ENCODE measurements at regions not wholly inside any gene's neighbourhood (a gene's known extent, or its start where the extent isn't known, plus 50 kb on each side); places are given as distances from the start of the nearest gene placed in this dataset.

DNA sequence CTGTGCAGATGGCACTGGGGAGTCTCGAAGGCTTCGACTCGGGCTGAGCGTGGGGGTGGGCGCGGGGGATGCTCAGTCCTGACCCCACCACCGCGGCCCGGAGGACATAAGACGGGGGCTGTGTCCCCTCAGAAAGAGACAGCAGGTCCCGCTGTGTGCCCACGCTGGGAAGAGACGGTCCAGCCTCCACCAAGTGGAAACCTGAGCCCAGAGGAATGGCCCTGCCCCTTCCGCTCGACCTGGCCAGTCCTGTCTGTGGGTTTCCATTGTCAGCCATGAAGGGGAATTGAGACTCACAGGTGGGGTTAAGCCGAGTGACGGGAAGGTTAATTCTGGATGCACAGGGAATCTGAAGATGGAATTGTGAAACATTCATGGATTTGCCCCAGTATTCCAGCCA lies 442.7 kb downstream of the PREX1 start:
- TF ChIP-seq CTCF (IDR thresholded peaks at IDR 0.05; ENCODE audit: insufficient read depth, missing control alignments) = no peak
- DNase-seq (ENCODE audit: insufficient read length, low spot score) (no peak), FAIRE-seq (no peak)

DNA sequence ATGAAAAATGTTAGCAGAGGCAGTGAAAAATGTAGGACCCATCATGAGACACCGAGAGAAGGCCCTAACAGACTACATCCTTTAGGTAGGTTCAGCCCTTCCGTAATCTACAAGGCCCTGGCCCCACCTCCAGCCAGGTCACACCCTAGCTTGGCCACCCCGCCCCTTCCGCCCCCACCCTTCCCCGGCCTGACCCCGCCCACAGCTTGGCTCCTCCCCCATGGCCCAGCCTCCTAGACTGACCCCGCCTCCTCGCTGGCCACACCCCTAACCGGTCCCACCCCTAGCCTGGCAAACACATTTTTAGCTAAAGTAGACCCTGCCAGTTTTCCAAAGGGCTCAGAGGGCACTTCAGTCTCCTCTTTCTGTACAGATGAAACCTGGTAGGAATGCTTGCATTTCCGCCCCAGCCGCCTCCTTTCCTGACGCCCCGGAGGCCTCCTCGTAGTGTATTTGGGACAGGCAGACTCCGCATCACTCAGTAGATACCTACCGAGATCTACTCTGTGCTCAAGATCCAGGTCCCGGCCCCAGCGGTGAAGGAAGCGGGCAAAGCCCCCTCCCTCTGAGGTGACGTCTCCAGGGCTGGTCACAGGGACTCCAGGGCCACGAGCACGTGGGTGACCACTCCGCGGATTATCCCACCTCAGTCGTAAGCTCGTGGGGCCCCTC lies 443.5 kb downstream of the PREX1 start:
- DNase-seq (ENCODE audit: insufficient read length, low spot score) = no peak
- no peak for TF ChIP-seq CTCF (IDR thresholded peaks at IDR 0.05; ENCODE audit: insufficient read depth, missing control alignments)
- no peak for FAIRE-seq

DNA sequence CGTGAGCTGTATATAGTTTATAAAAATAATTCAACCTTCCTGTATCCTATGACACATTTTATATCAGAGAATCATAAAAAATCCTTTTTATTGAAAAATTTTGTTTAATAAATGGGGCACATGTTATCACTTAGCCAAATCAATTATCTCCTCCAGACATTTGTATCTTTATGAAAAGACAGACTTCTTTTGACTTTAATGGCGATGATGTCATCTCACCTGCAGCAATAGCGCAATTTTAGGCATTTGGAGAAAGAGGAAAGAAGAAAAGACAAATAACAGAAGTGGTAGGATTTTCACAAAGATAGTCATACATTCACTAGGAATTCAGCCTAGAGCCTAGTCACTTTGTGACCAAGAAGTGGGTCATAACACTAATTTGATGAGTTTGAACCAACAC lies 444.5 kb downstream of the PREX1 start:
- no peak for TF ChIP-seq CTCF (IDR thresholded peaks at IDR 0.05; ENCODE audit: insufficient read depth, missing control alignments)
- DNase-seq (ENCODE audit: insufficient read length, low spot score) = no peak
- no peak for FAIRE-seq

- no peak for FAIRE-seq
- TF ChIP-seq CTCF (IDR thresholded peaks at IDR 0.05; ENCODE audit: insufficient read depth, missing control alignments) = no peak
- no peak for DNase-seq (ENCODE audit: insufficient read length, low spot score)
These were observed 445.5 kb downstream of the PREX1 start for GRCh38 chr20:48382304-48382703.

DNA sequence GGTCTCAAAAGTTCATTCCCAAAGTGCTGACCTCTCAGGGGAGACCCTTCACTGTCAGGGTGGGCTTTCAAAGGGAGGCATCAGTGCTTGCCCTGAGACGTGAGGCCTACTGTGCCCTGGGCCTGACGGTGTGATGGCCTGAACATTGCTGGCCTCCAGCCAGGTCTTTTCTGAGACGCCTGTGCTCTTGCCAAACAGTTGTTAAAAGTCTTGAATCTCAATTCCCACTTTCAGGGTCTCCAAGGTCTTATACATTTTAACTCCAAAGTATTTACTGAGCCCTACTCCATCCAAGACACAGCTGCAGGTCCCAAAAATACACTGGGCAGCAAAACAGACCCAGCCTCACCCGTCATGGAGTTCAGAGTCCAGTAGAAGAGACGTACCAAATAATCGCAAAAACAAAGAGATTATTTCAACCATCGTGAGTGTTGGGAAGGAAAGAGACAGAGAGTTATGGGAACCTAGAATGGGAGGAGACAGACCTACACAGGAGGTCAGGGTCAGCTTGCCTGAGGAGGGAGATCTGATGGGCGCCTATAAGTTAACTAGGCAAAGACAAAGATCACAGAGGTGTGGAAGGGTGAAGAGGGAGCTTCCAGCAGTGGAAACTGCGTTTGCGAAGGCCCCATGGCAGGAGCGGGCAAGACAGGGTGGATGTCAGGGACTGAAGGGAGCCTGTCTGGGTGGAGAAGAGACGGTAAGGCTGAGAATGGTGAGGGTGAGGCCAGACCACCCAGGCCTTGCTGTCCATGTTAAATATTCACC lies 446.3 kb downstream of the PREX1 start:
- DNase-seq (ENCODE audit: insufficient read length, low spot score) = no peak

DNA sequence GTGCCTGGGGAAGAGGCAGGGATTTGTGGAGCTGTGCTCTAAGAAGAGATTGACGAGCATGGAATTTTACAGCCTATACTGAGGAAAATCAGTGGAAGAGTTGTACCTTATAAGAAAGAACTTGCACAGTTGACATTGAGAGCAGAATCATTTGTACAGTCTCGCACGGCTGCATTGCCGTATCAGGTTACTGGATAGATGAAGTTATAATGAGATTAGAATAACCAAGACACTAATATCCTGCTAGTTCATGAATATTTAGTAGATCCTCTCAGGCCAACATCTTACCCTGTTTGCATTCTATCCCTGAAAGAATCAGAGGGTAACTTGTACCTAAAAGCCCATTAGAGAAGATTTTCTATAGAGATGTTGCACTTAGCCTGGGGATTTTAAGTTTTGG lies 447.1 kb downstream of the PREX1 start:
- no peak for TF ChIP-seq CTCF (IDR thresholded peaks at IDR 0.05; ENCODE audit: insufficient read depth, missing control alignments)
- no peak for FAIRE-seq
- DNase-seq (ENCODE audit: insufficient read length, low spot score) = no peak

More for the DNA sequence above, 446.3 kb downstream of the PREX1 start:
- no peak for FAIRE-seq
- no peak for TF ChIP-seq CTCF (IDR thresholded peaks at IDR 0.05; ENCODE audit: insufficient read depth, missing control alignments)
